SK-N-MC (cell line): ENCODE measurements at regions not wholly inside any gene's neighbourhood (a gene's known extent, or its start where the extent isn't known, plus 50 kb on each side); places are given as distances from the start of the nearest gene placed in this dataset.

Experiments used
- EZH2 ChIP-seq: fragments of 200-600 bp; sonication (generic); IDR thresholded peaks from one replicate; pipeline ENCODE4 v1.6.1; 2017; ENCODE audit warnings: antibody characterized with exemption
- POLR2AphosphoS5 ChIP-seq: IDR thresholded peaks from 2 replicates; pipeline ENCODE4 v1.6.1; 2012; ENCODE audit warnings: mild to moderate bottlenecking, low read depth, low read length, borderline replicate concordance

DNA sequence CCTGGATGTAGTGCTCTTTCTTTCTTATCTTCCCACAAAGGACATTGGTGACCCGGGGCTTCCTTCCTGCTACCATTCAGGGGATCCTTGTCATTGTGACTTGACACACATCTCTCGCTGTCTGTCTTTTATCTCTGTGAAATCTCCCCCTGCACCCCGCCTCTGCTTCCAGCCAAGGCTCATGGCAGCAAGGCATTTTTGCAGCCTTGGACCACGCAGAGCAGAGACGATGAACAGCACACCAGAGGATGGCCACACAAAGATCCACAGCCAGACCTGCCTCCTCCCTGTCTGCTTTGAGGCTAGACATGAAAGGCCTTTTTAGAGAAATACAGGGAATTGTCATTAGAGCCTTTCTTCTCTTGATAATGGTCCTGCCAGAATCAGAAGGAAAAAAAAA lies 549.1 kb downstream of the CDK5RAP2 start:
- TF ChIP-seq POLR2AphosphoS5 = no peak
- no peak for TF ChIP-seq EZH2
